ENCODE measurements at regions not wholly inside any gene's neighbourhood (a gene's known extent, or its start where the extent isn't known, plus 50 kb on each side); places are given as distances from the start of the nearest gene placed in this dataset.

DNA sequence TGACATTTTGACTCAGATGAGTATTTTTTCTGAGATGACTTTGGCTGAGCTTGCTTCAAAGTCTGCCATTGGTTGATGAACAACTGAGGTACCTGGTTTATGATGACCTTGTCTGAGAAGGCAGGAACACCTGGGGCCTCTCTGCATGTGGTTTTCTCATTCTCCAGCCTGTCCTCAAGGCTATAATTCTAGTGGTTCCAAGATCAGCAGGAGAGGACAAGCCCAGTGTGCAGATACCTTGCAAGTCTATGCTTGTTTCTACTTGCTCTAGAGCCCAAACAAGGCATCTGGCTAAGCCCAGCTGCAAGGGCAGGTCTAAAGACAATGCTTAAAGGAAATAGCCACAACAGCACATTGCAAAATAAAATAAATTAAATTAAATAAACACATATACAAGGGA, 1100.0 kb downstream of the NLGN4Y start:
- no peak for DNase-seq (ENCODE audit: low read depth in 2 of 2, low spot score in 1 of 2)

DNA sequence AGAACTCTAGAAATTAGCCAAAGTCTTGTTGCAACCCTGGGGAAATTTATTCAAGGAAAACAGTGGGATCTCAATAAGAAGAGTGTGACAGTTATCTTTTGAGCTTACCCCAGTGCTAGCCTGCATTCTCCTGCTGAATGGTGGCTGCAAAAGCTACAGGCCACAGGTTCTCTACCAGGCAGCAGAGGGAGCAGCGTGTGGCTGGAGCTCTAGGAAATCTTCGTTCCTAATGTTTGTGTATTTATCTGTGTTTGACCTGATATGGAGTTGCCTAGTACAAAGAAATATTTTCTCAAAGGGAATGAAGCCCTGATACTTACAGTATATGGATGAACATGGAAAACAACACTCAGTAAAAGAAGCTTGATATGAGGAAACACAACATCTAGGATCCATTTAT, 1100.6 kb downstream of the NLGN4Y start:
- DNase-seq (ENCODE audit: low read depth in 2 of 2, low spot score in 1 of 2), result no peak

DNA sequence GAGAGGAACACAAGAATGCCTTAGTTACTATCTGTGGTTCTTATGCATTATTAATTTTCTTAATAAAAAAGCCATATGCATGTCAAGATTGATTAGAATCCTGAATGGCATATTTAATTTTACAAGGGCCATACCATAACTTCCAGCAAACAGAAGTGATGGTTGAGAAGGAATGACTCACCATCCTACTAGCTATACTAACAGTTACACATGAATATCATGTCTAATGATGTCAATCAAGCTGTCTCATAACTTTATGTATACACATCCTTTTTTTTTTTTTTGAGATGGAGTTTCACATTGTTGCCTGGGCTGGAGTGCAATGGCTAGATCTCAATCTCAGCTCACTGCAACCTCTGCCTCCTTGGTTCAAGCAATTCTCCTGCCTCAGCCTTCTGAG, 1123.9 kb downstream of the NLGN4Y start:
- no peak for DNase-seq (ENCODE audit: low read depth in 2 of 2, low spot score in 1 of 2)

GRCh38 chrY:15650056-15650455, 1125.7 kb downstream of the NLGN4Y start:
- no peak for DNase-seq (ENCODE audit: low read depth in 2 of 2, low spot score in 1 of 2)

- no peak for DNase-seq (ENCODE audit: low read depth in 2 of 2, low spot score in 1 of 2)
These were observed 1164.2 kb downstream of the NLGN4Y start for GRCh38 chrY:15688531-15688930.

DNA sequence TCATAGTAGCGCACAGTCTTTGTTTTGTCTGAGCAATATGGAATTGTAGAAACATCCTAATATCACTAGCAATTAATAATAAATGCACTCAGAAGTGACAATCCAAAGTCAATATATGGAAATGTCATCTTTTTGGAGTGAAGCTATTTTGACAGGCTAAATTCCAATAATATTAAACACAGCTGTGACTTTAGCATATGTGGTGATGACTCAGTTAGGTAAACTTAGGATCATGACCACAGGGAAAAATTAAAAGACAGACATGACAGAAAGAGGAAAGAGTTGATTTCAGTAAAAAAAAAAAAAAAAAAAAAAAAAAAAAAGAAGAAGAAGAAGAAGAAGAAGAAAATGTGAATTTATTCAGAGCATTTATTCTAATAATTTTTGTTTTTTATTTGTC, 1165.7 kb downstream of the NLGN4Y start:
- no peak for DNase-seq (ENCODE audit: low read depth in 2 of 2, low spot score in 1 of 2)

- no peak for DNase-seq (ENCODE audit: low read depth in 2 of 2, low spot score in 1 of 2)
These were observed 1177.8 kb downstream of the NLGN4Y start for GRCh38 chrY:15702131-15702530.

- no peak for DNase-seq (ENCODE audit: low read depth in 2 of 2, low spot score in 1 of 2)
These were observed 1180.6 kb downstream of the NLGN4Y start for GRCh38 chrY:15704906-15705305.

DNA sequence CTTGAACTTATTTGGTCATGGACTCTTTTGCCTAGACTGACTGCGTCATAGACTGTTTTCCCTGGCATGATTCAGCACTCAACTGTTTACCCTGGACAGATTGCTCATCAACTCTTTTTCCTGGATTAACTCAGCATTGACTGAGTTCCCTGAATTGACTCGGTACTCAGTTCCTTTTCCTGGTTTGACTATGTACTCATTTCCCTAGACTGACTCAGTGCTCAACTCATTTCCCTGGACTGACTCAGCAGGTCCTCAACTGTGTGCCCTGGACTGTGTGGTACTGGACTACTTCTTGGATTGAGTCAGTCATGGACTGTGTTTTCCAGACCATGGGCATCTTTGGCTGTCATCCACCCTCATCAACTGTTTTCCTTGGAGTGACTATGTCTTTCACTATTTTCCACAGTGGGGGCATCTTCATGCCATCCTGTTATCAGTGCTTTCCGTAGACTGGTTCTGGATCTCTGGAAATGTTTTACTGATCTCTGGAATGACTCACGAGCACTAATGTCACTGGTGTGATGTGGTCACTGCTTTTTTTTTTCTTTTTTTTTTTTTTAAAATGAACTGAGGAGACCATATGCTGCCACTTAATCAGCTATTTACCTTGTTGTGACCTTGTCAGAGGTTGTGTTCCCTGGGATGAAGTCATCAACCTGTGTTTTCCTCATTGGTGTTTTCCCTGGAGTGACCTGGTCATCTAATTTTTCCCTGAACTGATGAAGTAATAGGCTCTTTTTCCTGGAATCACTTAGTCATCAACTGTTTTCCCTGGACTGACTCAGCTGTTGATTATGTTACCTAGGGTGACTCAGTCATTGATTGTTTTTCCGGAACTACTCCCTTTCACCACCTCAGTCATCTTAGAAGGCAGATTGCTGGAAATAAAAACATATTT, 1225.5 kb downstream of the NLGN4Y start:
- no peak for DNase-seq (ENCODE audit: low read depth in 2 of 2, low spot score in 1 of 2)

DNA sequence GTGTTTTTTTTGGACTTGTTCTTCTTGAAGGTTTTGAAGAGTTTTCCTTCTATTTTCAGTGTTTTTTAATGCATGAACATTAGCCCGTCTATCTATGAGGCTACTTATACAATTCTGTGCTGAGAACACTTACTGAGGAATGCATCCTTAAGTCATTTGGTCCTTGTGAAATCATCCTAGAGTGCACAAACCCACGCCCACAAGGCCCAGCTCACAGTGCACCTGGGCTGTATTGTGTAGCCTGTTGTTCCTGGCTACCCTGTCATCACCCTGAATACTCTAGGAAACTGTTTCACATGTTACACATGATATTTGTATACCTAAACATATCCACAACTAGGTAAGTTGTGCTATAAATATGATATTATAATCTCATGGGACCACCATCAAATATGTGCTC, 1226.7 kb downstream of the NLGN4Y start:
- DNase-seq (ENCODE audit: low read depth in 2 of 2, low spot score in 1 of 2), result no peak

- DNase-seq (ENCODE audit: low read depth in 2 of 2, low spot score in 1 of 2), result no peak
These were observed 1231.9 kb downstream of the NLGN4Y start for GRCh38 chrY:15756266-15756665.

GRCh38 chrY:15773579-15773978, 1249.2 kb downstream of the NLGN4Y start:
- DNase-seq (ENCODE audit: low read depth in 2 of 2, low spot score in 1 of 2), result no peak

DNA sequence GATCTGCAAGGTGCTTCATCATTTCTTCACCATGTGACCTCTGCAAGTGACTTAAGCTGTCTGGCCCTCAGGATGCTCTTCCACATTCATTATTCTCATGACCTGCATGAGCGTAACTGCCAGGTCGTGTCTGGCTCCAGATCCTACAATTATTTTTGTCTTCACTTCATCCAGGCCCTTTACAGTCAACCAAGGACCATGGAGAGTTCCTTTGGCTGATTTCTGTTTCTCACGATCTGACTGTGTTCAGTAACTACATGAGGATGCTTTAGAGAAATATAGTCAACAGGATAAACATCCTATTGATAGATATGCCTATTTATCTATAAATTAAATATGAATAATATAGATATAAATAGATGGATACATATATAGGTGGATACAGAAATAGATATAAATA, 1251.6 kb downstream of the NLGN4Y start:
- DNase-seq (ENCODE audit: low read depth in 2 of 2, low spot score in 1 of 2), result no peak

DNA sequence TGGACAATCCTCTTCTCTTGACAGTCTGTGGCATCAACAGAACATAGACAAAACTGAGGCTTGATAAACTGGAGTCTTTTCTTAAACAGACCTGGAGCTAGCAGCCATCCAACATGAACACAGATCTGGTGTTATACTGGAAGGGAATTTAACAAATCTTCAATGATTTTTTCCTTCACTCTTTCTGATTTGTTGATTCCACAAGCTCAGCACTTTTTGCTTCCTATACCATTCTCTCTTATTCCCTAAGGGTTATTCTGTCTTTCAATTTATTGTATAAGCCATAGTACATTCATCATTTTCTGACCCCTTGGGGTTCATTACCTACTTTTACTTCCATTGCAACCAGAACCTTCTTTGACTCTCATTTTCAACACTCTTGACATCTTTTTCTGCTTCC, 1255.6 kb downstream of the NLGN4Y start:
- DNase-seq (ENCODE audit: low read depth in 2 of 2, low spot score in 1 of 2), result no peak

- DNase-seq (ENCODE audit: low read depth in 2 of 2, low spot score in 1 of 2), result no peak
These were observed 1275.7 kb downstream of the NLGN4Y start for GRCh38 chrY:15800021-15800420.

DNA sequence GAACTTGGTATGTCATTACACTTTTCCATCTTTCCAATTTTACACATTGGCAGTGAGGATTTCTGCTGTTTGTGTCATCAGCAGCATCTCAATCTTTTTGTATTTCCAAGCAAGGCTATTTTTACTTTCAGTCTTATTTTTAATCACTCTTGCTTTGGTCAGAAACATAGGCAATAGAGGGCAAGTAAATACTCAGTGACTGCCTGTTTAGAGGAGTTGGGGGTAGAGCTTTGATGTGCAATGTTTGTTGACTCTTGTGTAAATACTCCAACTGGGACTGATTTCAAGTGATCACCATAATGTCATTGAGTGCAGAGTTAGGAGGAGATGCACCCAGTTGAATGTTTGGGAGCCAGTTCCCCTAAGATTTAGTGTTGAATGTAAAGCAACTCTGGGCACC, 1281.7 kb downstream of the NLGN4Y start:
- DNase-seq (ENCODE audit: low read depth in 2 of 2, low spot score in 1 of 2), result no peak

DNA sequence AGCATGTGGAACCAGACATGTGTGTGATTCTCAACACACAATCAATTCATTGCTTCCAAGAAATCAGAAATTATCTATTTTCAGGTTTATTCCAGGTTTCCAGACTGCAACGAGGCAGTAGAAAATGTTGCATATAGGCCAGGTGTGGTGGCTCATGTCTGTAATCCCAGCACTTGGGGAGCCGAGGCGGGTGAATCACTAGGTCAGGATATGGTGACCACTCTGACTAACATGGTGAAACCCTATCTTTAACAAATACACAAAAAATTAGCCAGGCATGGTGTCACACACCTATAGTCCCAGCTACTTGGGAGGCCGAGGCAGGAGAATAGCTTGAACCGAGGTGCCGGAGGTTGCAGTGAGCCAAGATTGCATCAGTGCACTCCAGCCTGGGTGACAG, 1289.9 kb downstream of the NLGN4Y start:
- no peak for DNase-seq (ENCODE audit: low read depth in 2 of 2, low spot score in 1 of 2)

All from stimulated activated CD8-positive, alpha-beta memory T cell treated with anti-CD3 and anti-CD28 coated beads, Interleukin-4, amount 100 ng/mL, for 4 hours (primary cell).